ENCODE measurements at regions not wholly inside any gene's neighbourhood (a gene's known extent, or its start where the extent isn't known, plus 50 kb on each side); places are given as distances from the start of the nearest gene placed in this dataset.
"Not testable (repeated sequence)": the region's sequence is repeated elsewhere in the genome, so short reads cannot be mapped to it uniquely, and the experiment has no call there.

DNA sequence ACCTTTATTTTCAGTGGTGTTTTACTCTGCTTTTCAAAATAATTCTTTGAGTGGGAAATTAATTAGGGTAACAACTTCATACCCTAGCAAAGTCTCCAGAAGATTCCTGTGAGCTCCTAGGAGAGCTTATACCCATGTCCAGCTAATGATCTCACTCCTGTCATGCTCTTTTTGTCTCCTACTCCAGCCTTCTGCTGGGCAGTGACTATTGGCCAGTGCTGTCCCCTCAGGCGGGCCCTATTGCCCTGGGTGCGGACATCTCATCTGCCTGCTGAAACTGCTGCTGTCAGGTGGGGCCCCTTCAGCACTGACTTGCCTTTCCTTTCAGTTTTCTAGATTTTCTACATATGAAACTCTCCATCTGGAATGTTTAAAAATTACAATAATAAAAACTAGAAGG, 80.3 kb downstream of the EBLN1 start:
- Mint-ChIP-seq H3K9me3 (ENCODE audit: low read depth) (no peaks in the 10 kb centered on the region), H3K4me3 (ENCODE audit: low read depth) (no peak overlapping the region), H3K4me1 (ENCODE audit: low read depth) (peaks cover 9% of the 10 kb centered on the region), H3K27me3 (no peaks in the 10 kb centered on the region), H3K36me3 (ENCODE audit: insufficient read depth) (no peaks in the 10 kb centered on the region), H3K27ac (no peak overlapping the region)
- DNase-seq (ENCODE audit: low spot score, unreplicated experiment) = no peak
- TF ChIP-seq CTCF (IDR thresholded peaks at IDR 0.05; ENCODE audit: unreplicated experiment) = no peak

- TF ChIP-seq CTCF (IDR thresholded peaks at IDR 0.05; ENCODE audit: unreplicated experiment) = no peak
- no peaks in the 10 kb centered on the region for H3K9me3 Mint-ChIP-seq (ENCODE audit: low read depth)
These were observed 82.2 kb downstream of the EBLN1 start for GRCh38 chr10:22135591-22135990.

DNA sequence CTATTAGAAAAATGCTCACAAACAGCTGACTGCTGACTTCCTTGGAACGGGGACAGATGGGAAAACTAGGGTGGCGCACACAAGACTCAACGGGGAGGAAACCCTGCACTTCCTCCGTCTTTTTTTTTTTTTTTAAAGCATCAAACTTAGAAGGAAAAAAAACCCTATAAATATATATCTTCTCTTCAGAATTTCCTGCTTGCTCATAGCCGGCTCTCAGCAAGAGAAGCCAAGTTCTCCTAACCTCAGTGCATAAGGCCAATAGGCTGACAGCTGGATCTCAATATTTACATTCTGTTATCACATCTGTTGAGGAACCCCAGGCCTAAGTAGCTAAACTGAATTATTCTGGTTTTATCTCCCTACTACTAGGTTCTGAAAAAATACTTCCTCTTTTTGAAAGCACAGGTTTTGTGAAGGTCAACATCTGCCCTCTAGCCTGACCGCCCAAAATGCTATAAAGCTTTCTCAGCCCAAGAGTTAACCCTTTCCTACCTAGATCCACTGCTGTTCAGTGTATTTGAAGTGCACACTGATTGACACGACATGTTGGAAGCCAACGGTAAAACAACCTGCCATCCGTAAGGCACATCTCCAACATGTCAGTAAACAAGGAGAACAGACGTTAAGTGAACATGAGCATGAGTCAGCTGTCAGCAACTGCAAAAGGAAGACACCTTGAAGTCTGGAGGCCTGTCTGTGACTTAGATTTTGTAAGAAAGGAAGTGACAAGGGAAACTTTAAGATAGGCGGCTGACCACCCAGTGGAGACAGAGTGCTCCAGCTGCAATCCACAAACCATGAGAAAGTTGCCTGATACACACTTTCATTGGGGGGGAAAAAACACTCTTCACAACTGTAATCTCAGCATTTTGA, 83.8 kb downstream of the EBLN1 start:
- no peak overlapping the region for H3K4me3 Mint-ChIP-seq (ENCODE audit: low read depth)
- H3K36me3 Mint-ChIP-seq (ENCODE audit: insufficient read depth) = peaks cover 5% of the 10 kb centered on the region
- peaks cover 7% of the 10 kb centered on the region for H3K9me3 Mint-ChIP-seq (ENCODE audit: low read depth)
- peaks cover 9% of the 10 kb centered on the region for H3K4me1 Mint-ChIP-seq (ENCODE audit: low read depth)
- no peak overlapping the region for H3K27ac Mint-ChIP-seq
- no peak for TF ChIP-seq CTCF (IDR thresholded peaks at IDR 0.05; ENCODE audit: unreplicated experiment)
- DNase-seq (ENCODE audit: low spot score, unreplicated experiment) = no peak
- H3K27me3 Mint-ChIP-seq = no peaks in the 10 kb centered on the region

More at GRCh38 chr10:22135591-22135990, 82.2 kb downstream of the EBLN1 start:
- Mint-ChIP-seq H3K4me1 (ENCODE audit: low read depth) (peaks cover 9% of the 10 kb centered on the region), H3K27me3 (no peaks in the 10 kb centered on the region), H3K36me3 (ENCODE audit: insufficient read depth) (no peaks in the 10 kb centered on the region), H3K4me3 (ENCODE audit: low read depth) (no peak overlapping the region), H3K27ac (no peak overlapping the region)
- DNase-seq (ENCODE audit: low spot score, unreplicated experiment) = no peak

DNA sequence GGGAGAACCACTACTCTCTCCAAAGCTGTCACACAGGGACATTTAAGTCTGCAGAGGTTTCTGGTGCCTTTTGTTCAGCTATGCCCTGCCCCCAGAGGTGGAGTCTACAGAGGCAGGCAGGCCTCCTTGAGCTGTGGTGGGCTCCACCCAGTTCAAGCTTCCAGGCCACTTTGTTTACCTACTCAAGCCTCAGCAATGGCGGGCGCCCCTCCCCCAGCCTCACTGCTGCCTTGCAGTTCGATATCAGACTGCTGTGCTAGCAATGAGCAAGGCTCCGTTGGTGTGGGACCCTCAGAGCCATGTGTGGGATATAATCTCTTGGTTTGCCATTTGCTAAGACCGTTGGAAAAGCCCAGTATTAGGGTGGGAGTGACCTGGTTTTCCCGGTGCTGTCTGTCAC, 87.0 kb downstream of the EBLN1 start:
- DNase-seq (ENCODE audit: low spot score, unreplicated experiment); H3K36me3 Mint-ChIP-seq (ENCODE audit: insufficient read depth); H3K27me3 Mint-ChIP-seq; H3K4me3 Mint-ChIP-seq (ENCODE audit: low read depth); H3K4me1 Mint-ChIP-seq (ENCODE audit: low read depth); H3K9me3 Mint-ChIP-seq (ENCODE audit: low read depth); H3K27ac Mint-ChIP-seq: not testable (repeated sequence)

DNA sequence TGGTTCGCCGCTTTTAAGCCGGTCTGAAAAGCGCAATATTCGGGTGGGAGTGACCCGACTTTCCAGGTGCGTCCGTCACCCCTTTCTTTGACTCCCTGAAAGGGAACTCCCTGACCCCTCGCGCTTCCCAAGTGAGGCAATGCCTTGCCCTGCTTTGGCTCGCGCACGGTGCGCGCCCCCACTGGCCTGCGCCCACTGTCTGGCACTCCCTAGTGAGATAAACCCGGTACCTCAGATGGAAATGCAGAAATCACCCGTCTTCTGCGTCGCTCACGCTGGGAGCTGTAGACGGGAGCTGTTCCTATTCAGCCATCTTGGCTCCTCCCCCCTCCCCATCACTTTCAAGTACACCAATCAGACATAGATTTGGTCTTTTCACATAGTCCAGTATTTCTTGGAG, 88.2 kb downstream of the EBLN1 start:
- not testable (repeated sequence) for H3K36me3 Mint-ChIP-seq (ENCODE audit: insufficient read depth); DNase-seq (ENCODE audit: low spot score, unreplicated experiment); H3K4me3 Mint-ChIP-seq (ENCODE audit: low read depth); H3K27me3 Mint-ChIP-seq; H3K27ac Mint-ChIP-seq; H3K4me1 Mint-ChIP-seq (ENCODE audit: low read depth); H3K9me3 Mint-ChIP-seq (ENCODE audit: low read depth)

DNA sequence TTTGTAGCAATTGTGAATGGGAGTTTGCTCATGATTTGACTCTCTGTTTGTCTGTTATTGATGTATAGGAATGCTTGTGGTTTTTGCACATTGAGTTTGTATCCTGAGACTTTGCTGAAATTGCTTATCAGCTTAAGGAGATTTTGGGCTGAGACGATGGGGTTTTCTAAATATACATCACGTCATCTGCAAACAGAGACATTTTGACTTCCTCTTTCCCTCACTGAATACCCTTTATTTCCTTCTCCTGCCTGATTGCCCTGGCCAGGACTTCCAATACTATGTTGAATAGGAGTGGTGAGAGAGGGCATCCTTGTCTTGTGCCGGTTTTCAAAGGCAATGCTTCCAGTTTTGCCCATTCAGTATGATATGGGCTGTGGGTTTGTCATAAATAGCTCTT, 96.6 kb downstream of the EBLN1 start:
- not testable (repeated sequence) for H3K27me3 Mint-ChIP-seq; H3K4me1 Mint-ChIP-seq (ENCODE audit: low read depth); H3K36me3 Mint-ChIP-seq (ENCODE audit: insufficient read depth); H3K27ac Mint-ChIP-seq; DNase-seq (ENCODE audit: low spot score, unreplicated experiment); H3K4me3 Mint-ChIP-seq (ENCODE audit: low read depth)
- peaks cover 21% of the 10 kb centered on the region for H3K9me3 Mint-ChIP-seq (ENCODE audit: low read depth)

GRCh38 chr10:22120072-22120471, 97.7 kb downstream of the EBLN1 start:
- not testable (repeated sequence) for H3K4me3 Mint-ChIP-seq (ENCODE audit: low read depth); H3K27me3 Mint-ChIP-seq; DNase-seq (ENCODE audit: low spot score, unreplicated experiment); H3K36me3 Mint-ChIP-seq (ENCODE audit: insufficient read depth); H3K27ac Mint-ChIP-seq; H3K4me1 Mint-ChIP-seq (ENCODE audit: low read depth)
- peaks cover 21% of the 10 kb centered on the region for H3K9me3 Mint-ChIP-seq (ENCODE audit: low read depth)

DNA sequence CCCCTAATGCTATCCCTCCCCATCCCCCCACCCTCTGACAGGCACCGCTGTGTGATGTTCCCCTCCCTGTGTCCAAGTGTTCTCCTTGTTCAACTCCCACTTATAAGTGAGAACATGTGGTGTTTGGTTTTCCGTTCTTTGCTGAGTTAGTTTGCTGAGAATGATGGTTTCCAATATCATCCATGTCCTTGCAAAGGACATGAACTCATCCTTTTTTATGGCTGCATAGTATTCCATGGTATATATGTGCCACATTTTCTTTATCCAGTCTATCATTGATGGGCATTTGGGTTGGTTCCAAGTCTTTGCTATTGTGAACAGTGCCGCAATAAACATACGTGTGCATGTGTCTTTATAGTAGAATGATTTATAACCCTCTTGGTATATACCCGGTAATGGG, 98.2 kb downstream of the EBLN1 start:
- not testable (repeated sequence) for H3K27ac Mint-ChIP-seq; H3K4me1 Mint-ChIP-seq (ENCODE audit: low read depth); DNase-seq (ENCODE audit: low spot score, unreplicated experiment); H3K36me3 Mint-ChIP-seq (ENCODE audit: insufficient read depth); H3K4me3 Mint-ChIP-seq (ENCODE audit: low read depth); H3K27me3 Mint-ChIP-seq
- H3K9me3 Mint-ChIP-seq (ENCODE audit: low read depth) = peaks cover 22% of the 10 kb centered on the region
